ENCODE measurements at regions not wholly inside any gene's neighbourhood (a gene's known extent, or its start where the extent isn't known, plus 50 kb on each side); places are given as distances from the start of the nearest gene placed in this dataset.

DNA sequence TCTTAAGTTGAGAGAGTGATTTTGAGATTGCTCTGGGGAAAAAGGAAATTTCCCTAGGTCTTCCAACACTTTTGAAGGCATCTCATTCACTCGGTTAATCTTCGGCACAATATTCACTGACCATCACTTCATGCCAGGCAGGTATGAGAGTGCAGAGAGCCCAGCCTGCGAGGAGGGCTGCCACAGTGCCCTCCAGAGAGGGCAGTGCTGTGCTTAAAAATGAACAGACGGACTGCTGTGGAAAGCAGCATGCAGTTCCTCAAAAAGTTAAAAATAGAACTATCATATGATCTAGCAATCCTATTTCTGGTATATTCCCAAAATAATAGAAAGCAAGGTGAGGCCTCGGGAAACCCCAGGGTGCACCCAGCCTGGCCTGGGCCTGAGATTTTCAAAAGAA is 374.9 kb upstream of the RAB6C start:
- Mint-ChIP-seq H3K4me3 (no peak overlapping the region), H3K36me3 (no peaks in the 10 kb centered on the region), H3K27ac (peak overlapping the region; percentile 10), H3K9me3 (peaks cover 3% of the 10 kb centered on the region), H3K27me3 (ENCODE audit: insufficient read depth, low read depth) (peaks cover 2% of the 10 kb centered on the region), H3K4me1 (peaks cover 4% of the 10 kb centered on the region)
- no peak overlapping the region for H3K9ac ChIP-seq
- H3K9me3 ChIP-seq (ENCODE audit: low read depth): no peaks in the 10 kb centered on the region
- no peaks in the 10 kb centered on the region for H4K20me1 ChIP-seq (ENCODE audit: low read depth)
- DNase-seq (ENCODE audit: low spot score): no peak
- H3K4me3 ChIP-seq: no peak overlapping the region
- no peak overlapping the region for H3K4me2 ChIP-seq
- H3F3A ChIP-seq (ENCODE audit: low read depth): no peaks in the 10 kb centered on the region
- TF ChIP-seq EZH2 (IDR thresholded peaks at IDR 0.05): no peak
- no peak for TF ChIP-seq EZH2phosphoT487 (IDR thresholded peaks at IDR 0.05)
- TF ChIP-seq, protein P1, sequence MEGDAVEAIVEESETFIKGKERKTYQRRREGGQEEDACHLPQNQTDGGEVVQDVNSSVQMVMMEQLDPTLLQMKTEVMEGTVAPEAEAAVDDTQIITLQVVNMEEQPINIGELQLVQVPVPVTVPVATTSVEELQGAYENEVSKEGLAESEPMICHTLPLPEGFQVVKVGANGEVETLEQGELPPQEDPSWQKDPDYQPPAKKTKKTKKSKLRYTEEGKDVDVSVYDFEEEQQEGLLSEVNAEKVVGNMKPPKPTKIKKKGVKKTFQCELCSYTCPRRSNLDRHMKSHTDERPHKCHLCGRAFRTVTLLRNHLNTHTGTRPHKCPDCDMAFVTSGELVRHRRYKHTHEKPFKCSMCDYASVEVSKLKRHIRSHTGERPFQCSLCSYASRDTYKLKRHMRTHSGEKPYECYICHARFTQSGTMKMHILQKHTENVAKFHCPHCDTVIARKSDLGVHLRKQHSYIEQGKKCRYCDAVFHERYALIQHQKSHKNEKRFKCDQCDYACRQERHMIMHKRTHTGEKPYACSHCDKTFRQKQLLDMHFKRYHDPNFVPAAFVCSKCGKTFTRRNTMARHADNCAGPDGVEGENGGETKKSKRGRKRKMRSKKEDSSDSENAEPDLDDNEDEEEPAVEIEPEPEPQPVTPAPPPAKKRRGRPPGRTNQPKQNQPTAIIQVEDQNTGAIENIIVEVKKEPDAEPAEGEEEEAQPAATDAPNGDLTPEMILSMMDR (IDR thresholded peaks at IDR 0.05): no peak
- no peaks in the 10 kb centered on the region for H3K4me1 ChIP-seq
- no peak overlapping the region for H3K27ac ChIP-seq
- H3K79me2 ChIP-seq (ENCODE audit: low read depth): no peaks in the 10 kb centered on the region
- H3K27me3 ChIP-seq: no peaks in the 10 kb centered on the region
- H3K36me3 ChIP-seq: no peaks in the 10 kb centered on the region
- H2AFZ ChIP-seq (replicated peaks): peak overlapping the region; percentile 34

DNA sequence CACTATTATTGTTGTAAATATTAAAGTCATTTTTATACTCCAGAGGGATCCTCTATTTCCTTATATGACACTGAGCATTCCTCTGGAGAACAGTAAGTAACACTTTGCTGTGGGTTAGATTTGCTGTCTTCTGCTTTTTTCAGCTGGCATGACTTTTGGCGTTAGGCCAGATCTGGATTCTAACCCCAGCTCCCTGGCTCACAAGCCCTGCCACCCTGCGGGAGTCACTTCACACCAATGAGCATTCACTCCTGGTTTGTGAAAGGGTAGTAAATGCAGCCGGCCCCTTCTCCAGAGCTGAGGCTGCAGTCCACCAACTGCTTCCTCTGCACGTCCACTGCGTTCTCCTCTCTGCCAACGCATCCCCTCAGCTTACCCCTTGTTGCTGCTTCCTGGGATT is 373.8 kb upstream of the RAB6C start:
- no peaks in the 10 kb centered on the region for H3K9me3 Mint-ChIP-seq
- H3K27ac Mint-ChIP-seq: no peak overlapping the region
- H3K36me3 Mint-ChIP-seq: no peaks in the 10 kb centered on the region
- Histone ChIP-seq H2AFZ (replicated peaks) (no peak overlapping the region), H3K4me1 (no peaks in the 10 kb centered on the region), H3K4me2 (no peak overlapping the region), H3K9ac (no peak overlapping the region), H3K9me3 (ENCODE audit: low read depth) (no peaks in the 10 kb centered on the region), H4K20me1 (ENCODE audit: low read depth) (no peaks in the 10 kb centered on the region), H3K27ac (no peak overlapping the region), H3F3A (ENCODE audit: low read depth) (no peaks in the 10 kb centered on the region), H3K79me2 (ENCODE audit: low read depth) (no peaks in the 10 kb centered on the region), H3K36me3 (no peaks in the 10 kb centered on the region), H3K4me3 (no peak overlapping the region), H3K27me3 (no peaks in the 10 kb centered on the region)
- H3K4me3 Mint-ChIP-seq: no peak overlapping the region
- H3K4me1 Mint-ChIP-seq: peaks cover 4% of the 10 kb centered on the region
- TF ChIP-seq EZH2phosphoT487 (IDR thresholded peaks at IDR 0.05) (no peak), EZH2 (IDR thresholded peaks at IDR 0.05) (no peak)
- TF ChIP-seq, protein P1 (IDR thresholded peaks at IDR 0.05): no peak
- no peak for DNase-seq (ENCODE audit: low spot score)
- peaks cover 2% of the 10 kb centered on the region for H3K27me3 Mint-ChIP-seq (ENCODE audit: insufficient read depth, low read depth)

DNA sequence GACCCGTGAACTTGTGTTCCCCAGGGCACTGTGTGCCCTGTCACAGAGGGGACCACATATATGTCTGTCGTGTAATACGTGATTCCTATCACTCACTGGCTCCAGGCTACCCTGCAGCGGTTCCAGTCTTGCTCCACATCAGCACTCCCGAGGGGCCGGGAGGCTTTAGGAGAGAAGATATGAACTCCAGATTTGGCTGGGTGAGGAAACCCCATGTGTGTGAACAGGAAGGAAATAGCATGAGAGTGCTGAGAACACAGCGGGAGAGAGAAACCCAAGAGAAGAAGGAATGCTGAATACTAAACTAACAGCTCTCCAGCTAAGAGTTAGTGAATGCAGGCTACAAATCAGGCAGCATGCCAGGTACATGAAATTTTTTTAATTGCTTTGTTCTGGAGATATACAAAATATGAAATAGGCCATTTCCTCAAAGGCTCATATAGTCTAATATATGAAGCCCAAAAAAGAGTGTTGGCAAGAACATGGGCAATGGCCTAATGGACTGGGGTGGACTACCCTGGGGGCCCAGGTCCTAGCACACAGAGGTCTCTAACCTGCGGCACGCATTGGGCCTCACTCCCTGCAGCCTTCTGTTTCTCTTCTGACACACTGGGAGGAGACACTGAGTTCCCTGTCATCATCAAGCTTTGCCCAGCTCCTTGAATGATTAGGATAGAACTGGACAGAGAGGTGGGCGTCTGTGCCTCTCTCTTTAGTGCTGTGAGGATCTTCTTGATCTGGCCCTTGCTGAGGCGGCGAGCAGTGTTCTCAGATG is 372.8 kb upstream of the RAB6C start:
- no peak overlapping the region for H3K9ac ChIP-seq
- H2AFZ ChIP-seq (replicated peaks): no peak overlapping the region
- H3K36me3 ChIP-seq: no peaks in the 10 kb centered on the region
- H3K9me3 ChIP-seq (ENCODE audit: low read depth): no peaks in the 10 kb centered on the region
- TF ChIP-seq, protein P1 (IDR thresholded peaks at IDR 0.05): no peak
- TF ChIP-seq EZH2 (IDR thresholded peaks at IDR 0.05) (no peak), EZH2phosphoT487 (IDR thresholded peaks at IDR 0.05) (no peak)
- H3K27ac ChIP-seq: no peak overlapping the region
- H3K4me3 ChIP-seq: no peak overlapping the region
- Mint-ChIP-seq H3K27ac (peak overlapping the region; percentile 58), H3K4me1 (peaks cover 4% of the 10 kb centered on the region), H3K4me3 (no peak overlapping the region), H3K36me3 (no peaks in the 10 kb centered on the region), H3K9me3 (no peaks in the 10 kb centered on the region), H3K27me3 (ENCODE audit: insufficient read depth, low read depth) (peaks cover 2% of the 10 kb centered on the region)
- no peaks in the 10 kb centered on the region for H3K79me2 ChIP-seq (ENCODE audit: low read depth)
- H3K4me2 ChIP-seq: no peak overlapping the region
- H3F3A ChIP-seq (ENCODE audit: low read depth): no peaks in the 10 kb centered on the region
- DNase-seq (ENCODE audit: low spot score): no peak
- peaks cover 5% of the 10 kb centered on the region for H3K4me1 ChIP-seq
- no peaks in the 10 kb centered on the region for H3K27me3 ChIP-seq
- no peaks in the 10 kb centered on the region for H4K20me1 ChIP-seq (ENCODE audit: low read depth)

Data from neural progenitor cell (in vitro differentiated cells).